Chondrocyte (in vitro differentiated cells): ENCODE measurements at regions not wholly inside any gene's neighbourhood (a gene's known extent, or its start where the extent isn't known, plus 50 kb on each side); places are given as distances from the start of the nearest gene placed in this dataset.

Experiments
- DNase-seq: peaks from one replicate; pipeline ENCODE4 v3.0.0; 2021; ENCODE audit warnings: mixed read lengths, low spot score
- H3K27ac Mint-ChIP-seq: one replicate; pipeline ENCODE4 v1.8.0; 2021; ENCODE audit warnings: mild to moderate bottlenecking, moderate library complexity, mixed read lengths; ENCODE audit not compliant: unreplicated experiment
- H3K27me3 Mint-ChIP-seq: 2 replicates; pipeline ENCODE4 v1.8.0; 2021; ENCODE audit warnings: low read depth, mixed read lengths
- H3K36me3 Mint-ChIP-seq: 2 replicates; pipeline ENCODE4 v1.8.0; 2021; ENCODE audit warnings: low read depth, mixed read lengths
- H3K4me1 Mint-ChIP-seq: 2 replicates; pipeline ENCODE4 v1.8.0; 2021; ENCODE audit warnings: low read depth, mild to moderate bottlenecking, mixed read lengths
- H3K4me3 Mint-ChIP-seq: one replicate; pipeline ENCODE4 v1.8.0; 2021; ENCODE audit warnings: mild to moderate bottlenecking, moderate library complexity, mixed read lengths; ENCODE audit not compliant: unreplicated experiment
- H3K9me3 Mint-ChIP-seq: 2 replicates; pipeline ENCODE4 v1.8.0; 2021; ENCODE audit warnings: low read depth, mixed read lengths
- CTCF ChIP-seq: fragments of 200-600 bp; sonication (generic); IDR thresholded peaks from 2 replicates; pipeline ENCODE4 v1.5.0; 2021; ENCODE audit warnings: antibody characterized with exemption, mild to moderate bottlenecking, moderate library complexity

GRCh38 chr16:60295451-60295850 lies 1561.3 kb upstream of the GOT2 start:
- Mint-ChIP-seq H3K36me3 (no peaks in the 10 kb centered on the region), H3K27me3 (no peaks in the 10 kb centered on the region), H3K9me3 (peaks cover 3% of the 10 kb centered on the region), H3K27ac (no peak overlapping the region), H3K4me1 (no peaks in the 10 kb centered on the region), H3K4me3 (no peak overlapping the region)
- TF ChIP-seq CTCF = no peak
- DNase-seq = no peak

- H3K27ac Mint-ChIP-seq = no peak overlapping the region
- H3K4me1 Mint-ChIP-seq = no peaks in the 10 kb centered on the region
- no peaks in the 10 kb centered on the region for H3K36me3 Mint-ChIP-seq
- no peak for TF ChIP-seq CTCF
- H3K27me3 Mint-ChIP-seq = peaks cover 3% of the 10 kb centered on the region
- no peak overlapping the region for H3K4me3 Mint-ChIP-seq
- no peak for DNase-seq
- no peaks in the 10 kb centered on the region for H3K9me3 Mint-ChIP-seq
Observed at GRCh38 chr16:60285794-60286193, 1551.7 kb upstream of the GOT2 start.

- Mint-ChIP-seq H3K27me3 (peaks cover 7% of the 10 kb centered on the region), H3K9me3 (peaks cover 2% of the 10 kb centered on the region), H3K4me3 (no peak overlapping the region), H3K36me3 (no peaks in the 10 kb centered on the region), H3K27ac (no peak overlapping the region), H3K4me1 (no peaks in the 10 kb centered on the region)
- no peak for TF ChIP-seq CTCF
- DNase-seq = no peak
Observed at GRCh38 chr16:60279061-60279665, 1545.0 kb upstream of the GOT2 start.

DNA sequence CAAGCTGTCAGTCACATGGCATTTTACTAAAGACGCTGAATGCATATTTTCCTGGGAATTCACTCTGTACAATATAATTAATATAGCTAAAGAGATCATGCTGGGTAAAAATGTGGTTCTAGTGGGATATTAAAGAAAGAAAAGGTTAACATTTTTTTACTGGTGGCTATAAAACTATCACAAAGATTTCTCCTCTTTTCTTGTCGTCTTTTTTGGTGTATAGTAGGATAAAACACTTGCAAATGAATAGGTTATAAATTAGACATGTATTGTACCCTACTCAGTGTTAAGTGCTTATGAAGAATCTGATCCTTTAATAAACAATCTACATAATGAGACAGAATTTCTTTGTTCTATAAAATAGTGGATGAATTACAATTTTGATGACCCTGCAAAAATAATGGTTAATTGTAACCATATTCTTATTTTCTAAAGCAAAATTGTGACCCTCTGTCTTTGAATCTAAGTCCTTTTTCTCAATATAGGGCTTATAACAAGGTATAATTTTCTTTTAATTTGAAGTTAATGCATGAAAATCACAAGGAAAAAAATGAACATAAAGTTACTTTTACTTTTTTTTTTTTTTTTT lies 1540.4 kb upstream of the GOT2 start:
- no peaks in the 10 kb centered on the region for H3K36me3 Mint-ChIP-seq
- H3K27me3 Mint-ChIP-seq = peaks cover 10% of the 10 kb centered on the region
- no peaks in the 10 kb centered on the region for H3K4me1 Mint-ChIP-seq
- TF ChIP-seq CTCF = no peak
- no peak for DNase-seq
- peaks cover 2% of the 10 kb centered on the region for H3K9me3 Mint-ChIP-seq
- no peak overlapping the region for H3K27ac Mint-ChIP-seq
- H3K4me3 Mint-ChIP-seq = no peak overlapping the region

DNA sequence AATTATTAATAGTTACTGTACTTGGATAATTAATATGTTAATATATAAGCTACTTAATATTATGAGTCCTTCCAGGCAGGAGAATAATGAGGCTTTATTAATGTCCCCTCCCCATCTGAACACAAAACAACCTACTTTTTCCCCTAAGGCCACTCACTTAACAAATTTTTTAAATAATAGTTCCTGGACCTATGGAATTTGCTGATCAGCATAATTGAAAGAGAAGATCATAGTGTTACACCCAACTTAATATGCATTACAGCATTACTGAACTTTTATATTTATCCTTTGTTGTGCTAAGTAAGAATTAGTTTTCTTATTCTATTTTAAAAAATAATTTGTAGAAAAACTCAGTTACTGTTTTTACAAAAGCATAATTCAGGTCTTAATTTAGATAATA lies 1537.7 kb upstream of the GOT2 start:
- Mint-ChIP-seq H3K27me3 (peaks cover 7% of the 10 kb centered on the region), H3K4me3 (no peak overlapping the region), H3K27ac (no peak overlapping the region), H3K9me3 (peaks cover 2% of the 10 kb centered on the region), H3K4me1 (no peaks in the 10 kb centered on the region), H3K36me3 (no peaks in the 10 kb centered on the region)
- DNase-seq = no peak
- TF ChIP-seq CTCF = no peak
